CD4-positive, alpha-beta T cell treated with Interleukin-4 for 1 hour (primary cell): ENCODE measurements at regions not wholly inside any gene's neighbourhood (a gene's known extent, or its start where the extent isn't known, plus 50 kb on each side); places are given as distances from the start of the nearest gene placed in this dataset.

Experiments
- DNase-seq, 2 donors: peaks; one replicate each; pipeline ENCODE4 v3.0.0-alpha.2; 2020 to 2022

GRCh38 chr17:77810536-77810935 lies 148.0 kb upstream of the TNRC6C start:
- no peak for DNase-seq

- DNase-seq: no peak
These were observed 147.0 kb upstream of the TNRC6C start for GRCh38 chr17:77811521-77811920.

GRCh38 chr17:77814091-77814772 lies 144.3 kb upstream of the TNRC6C start:
- no peak for DNase-seq

- no peak for DNase-seq
These were observed 143.2 kb upstream of the TNRC6C start for GRCh38 chr17:77815127-77815905.

GRCh38 chr17:77817953-77818352 lies 140.6 kb upstream of the TNRC6C start:
- no peak for DNase-seq

- no peak for DNase-seq
These were observed 139.0 kb upstream of the TNRC6C start for GRCh38 chr17:77819497-77819896.

- DNase-seq: no peak
These were observed 137.4 kb upstream of the TNRC6C start for GRCh38 chr17:77821114-77821513.

- no peak for DNase-seq
These were observed 136.0 kb upstream of the TNRC6C start for GRCh38 chr17:77822302-77823030.

GRCh38 chr17:77824102-77824779 lies 134.3 kb upstream of the TNRC6C start:
- no peak for DNase-seq

- no peak for DNase-seq
These were observed 133.7 kb upstream of the TNRC6C start for GRCh38 chr17:77824780-77825280.

- DNase-seq: no peak
These were observed 132.9 kb upstream of the TNRC6C start for GRCh38 chr17:77825621-77826020.

GRCh38 chr17:77826132-77826873 lies 132.2 kb upstream of the TNRC6C start:
- no peak for DNase-seq

GRCh38 chr17:77827039-77827438 lies 131.5 kb upstream of the TNRC6C start:
- DNase-seq: no peak

- DNase-seq: no peak
These were observed 131.0 kb upstream of the TNRC6C start for GRCh38 chr17:77827511-77827910.

GRCh38 chr17:77828749-77829539 lies 129.6 kb upstream of the TNRC6C start:
- no peak for DNase-seq

- DNase-seq: no peak
These were observed 128.4 kb upstream of the TNRC6C start for GRCh38 chr17:77829843-77830799.

- DNase-seq: no peak
These were observed 127.6 kb upstream of the TNRC6C start for GRCh38 chr17:77830816-77831473.

- DNase-seq: no peak
These were observed 126.9 kb upstream of the TNRC6C start for GRCh38 chr17:77831474-77832179.

GRCh38 chr17:77832180-77832560 lies 126.3 kb upstream of the TNRC6C start:
- DNase-seq: no peak
